ENCODE measurements at regions not wholly inside any gene's neighbourhood (a gene's known extent, or its start where the extent isn't known, plus 50 kb on each side); places are given as distances from the start of the nearest gene placed in this dataset.

DNA sequence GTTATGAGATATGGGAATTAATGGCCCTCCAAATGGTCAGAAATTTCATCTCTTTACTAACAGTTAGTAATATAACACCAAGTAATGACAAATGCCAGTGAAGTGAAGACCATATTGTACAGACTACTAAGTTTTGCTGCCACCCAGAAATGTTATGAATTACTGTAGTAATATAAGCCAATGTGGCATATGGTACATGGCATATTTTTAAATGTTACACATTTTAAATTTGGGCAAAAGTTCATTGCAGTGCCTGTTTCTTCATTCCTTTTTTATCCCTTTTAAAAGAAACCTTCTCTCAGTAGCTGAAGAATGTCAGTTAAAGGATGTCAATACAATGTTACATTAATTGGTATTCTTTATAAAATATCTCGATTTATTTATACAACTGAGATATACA lies 626.5 kb upstream of the SLC8A1 start:
- H3K27me3 ChIP-seq (replicated peaks; ENCODE audit: insufficient read depth, low read length): no peaks in the 10 kb centered on the region
- H3K4me3 ChIP-seq (ENCODE audit: low read length): no peak overlapping the region
- H4K20me1 ChIP-seq (ENCODE audit: insufficient read depth, low read length): no peaks in the 10 kb centered on the region
- H3K9me2 ChIP-seq (replicated peaks; ENCODE audit: insufficient read depth, low read length): no peaks in the 10 kb centered on the region
- no peak overlapping the region for H2AFZ ChIP-seq (ENCODE audit: low read length)
- DNase-seq: no peak
- H3K36me3 ChIP-seq (replicated peaks; ENCODE audit: insufficient read depth, low read length): no peaks in the 10 kb centered on the region
- 0 out of 2 replicates have a peak, but pooled peaks cover 4% of the 10 kb centered on the region for H3K4me1 ChIP-seq (ENCODE audit: low read length)
- H3K27ac ChIP-seq (ENCODE audit: low read length): no peak overlapping the region
- TF ChIP-seq, protein P1, sequence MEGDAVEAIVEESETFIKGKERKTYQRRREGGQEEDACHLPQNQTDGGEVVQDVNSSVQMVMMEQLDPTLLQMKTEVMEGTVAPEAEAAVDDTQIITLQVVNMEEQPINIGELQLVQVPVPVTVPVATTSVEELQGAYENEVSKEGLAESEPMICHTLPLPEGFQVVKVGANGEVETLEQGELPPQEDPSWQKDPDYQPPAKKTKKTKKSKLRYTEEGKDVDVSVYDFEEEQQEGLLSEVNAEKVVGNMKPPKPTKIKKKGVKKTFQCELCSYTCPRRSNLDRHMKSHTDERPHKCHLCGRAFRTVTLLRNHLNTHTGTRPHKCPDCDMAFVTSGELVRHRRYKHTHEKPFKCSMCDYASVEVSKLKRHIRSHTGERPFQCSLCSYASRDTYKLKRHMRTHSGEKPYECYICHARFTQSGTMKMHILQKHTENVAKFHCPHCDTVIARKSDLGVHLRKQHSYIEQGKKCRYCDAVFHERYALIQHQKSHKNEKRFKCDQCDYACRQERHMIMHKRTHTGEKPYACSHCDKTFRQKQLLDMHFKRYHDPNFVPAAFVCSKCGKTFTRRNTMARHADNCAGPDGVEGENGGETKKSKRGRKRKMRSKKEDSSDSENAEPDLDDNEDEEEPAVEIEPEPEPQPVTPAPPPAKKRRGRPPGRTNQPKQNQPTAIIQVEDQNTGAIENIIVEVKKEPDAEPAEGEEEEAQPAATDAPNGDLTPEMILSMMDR (IDR thresholded peaks at IDR 0.05; ENCODE audit: low read length): no peak
- no peak for TF ChIP-seq EZH2phosphoT487 (IDR thresholded peaks at IDR 0.05; ENCODE audit: low read length)
- TF ChIP-seq EZH2 (optimal IDR thresholded peaks at IDR 0.05; ENCODE audit: low read depth, low read length): no peak
- no peak overlapping the region for H3K9ac ChIP-seq (ENCODE audit: low read length)
- H3K4me2 ChIP-seq (ENCODE audit: low read depth, low read length): no peak overlapping the region
- H3K9me3 ChIP-seq (replicated peaks; ENCODE audit: insufficient read depth, low read length): no peaks in the 10 kb centered on the region
- no peaks in the 10 kb centered on the region for H3K79me2 ChIP-seq (ENCODE audit: low read length)
- no peaks in the 10 kb centered on the region for H3F3A ChIP-seq (ENCODE audit: insufficient read depth, low read length)

DNA sequence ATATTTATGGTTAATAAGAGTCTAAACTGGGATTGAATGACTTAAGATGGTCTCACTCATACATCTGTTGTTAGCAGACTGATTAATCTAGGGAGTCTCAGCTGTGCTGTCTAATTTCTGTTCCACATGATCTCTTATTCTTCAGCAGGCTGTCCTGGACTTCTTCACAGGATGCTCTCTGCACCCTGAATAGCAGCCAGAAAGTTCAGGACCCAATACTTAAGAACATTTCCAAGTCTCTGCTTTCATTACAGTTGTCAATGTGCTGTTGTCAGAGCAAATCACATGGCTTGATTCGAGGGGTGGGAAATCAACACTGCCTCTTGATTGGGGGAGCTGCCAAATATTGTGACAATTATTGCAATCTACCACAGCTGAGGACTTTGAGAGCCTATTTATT lies 627.1 kb upstream of the SLC8A1 start:
- DNase-seq: no peak
- H3K27ac ChIP-seq (ENCODE audit: low read length): no peak overlapping the region
- H3K9ac ChIP-seq (ENCODE audit: low read length): no peak overlapping the region
- no peaks in the 10 kb centered on the region for H3K9me2 ChIP-seq (replicated peaks; ENCODE audit: insufficient read depth, low read length)
- H3K27me3 ChIP-seq (replicated peaks; ENCODE audit: insufficient read depth, low read length): no peaks in the 10 kb centered on the region
- H2AFZ ChIP-seq (ENCODE audit: low read length): no peak overlapping the region
- H3K9me3 ChIP-seq (replicated peaks; ENCODE audit: insufficient read depth, low read length): no peaks in the 10 kb centered on the region
- 0 out of 2 replicates have a peak, but pooled peaks cover 4% of the 10 kb centered on the region for H3K4me1 ChIP-seq (ENCODE audit: low read length)
- no peaks in the 10 kb centered on the region for H3K79me2 ChIP-seq (ENCODE audit: low read length)
- H4K20me1 ChIP-seq (ENCODE audit: insufficient read depth, low read length): no peaks in the 10 kb centered on the region
- no peak overlapping the region for H3K4me3 ChIP-seq (ENCODE audit: low read length)
- no peak overlapping the region for H3K4me2 ChIP-seq (ENCODE audit: low read depth, low read length)
- H3K36me3 ChIP-seq (replicated peaks; ENCODE audit: insufficient read depth, low read length): no peaks in the 10 kb centered on the region
- no peak for TF ChIP-seq EZH2phosphoT487 (IDR thresholded peaks at IDR 0.05; ENCODE audit: low read length)
- TF ChIP-seq EZH2 (optimal IDR thresholded peaks at IDR 0.05; ENCODE audit: low read depth, low read length): no peak
- TF ChIP-seq, protein P1 (IDR thresholded peaks at IDR 0.05; ENCODE audit: low read length): no peak
- no peaks in the 10 kb centered on the region for H3F3A ChIP-seq (ENCODE audit: insufficient read depth, low read length)

DNA sequence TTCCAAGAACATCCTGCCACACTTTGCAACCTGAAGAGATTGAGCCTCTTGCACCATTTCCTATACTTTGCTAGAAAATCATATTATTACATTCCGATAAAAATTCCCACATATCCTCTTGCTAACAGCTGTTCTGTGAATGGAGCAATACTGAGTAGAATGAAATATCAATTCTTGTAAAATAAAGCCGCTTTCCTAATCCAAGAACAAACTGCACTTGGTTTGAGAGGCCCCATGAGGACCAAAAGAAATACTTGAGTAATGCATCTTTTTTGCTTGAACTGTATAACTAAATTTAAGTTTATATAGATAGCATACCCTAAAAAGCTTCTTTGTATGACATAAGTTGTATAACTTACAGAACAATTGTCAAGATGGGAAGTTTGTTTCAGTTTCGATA lies 632.4 kb upstream of the SLC8A1 start:
- Histone ChIP-seq H4K20me1 (ENCODE audit: insufficient read depth, low read length) (no peaks in the 10 kb centered on the region), H2AFZ (ENCODE audit: low read length) (no peak overlapping the region), H3K27ac (ENCODE audit: low read length) (no peak overlapping the region), H3K9me3 (replicated peaks; ENCODE audit: insufficient read depth, low read length) (no peaks in the 10 kb centered on the region), H3K4me3 (ENCODE audit: low read length) (no peak overlapping the region), H3K36me3 (replicated peaks; ENCODE audit: insufficient read depth, low read length) (no peaks in the 10 kb centered on the region), H3F3A (ENCODE audit: insufficient read depth, low read length) (no peaks in the 10 kb centered on the region), H3K79me2 (ENCODE audit: low read length) (no peaks in the 10 kb centered on the region), H3K4me1 (ENCODE audit: low read length) (no peaks in the 10 kb centered on the region), H3K27me3 (replicated peaks; ENCODE audit: insufficient read depth, low read length) (no peaks in the 10 kb centered on the region), H3K9me2 (replicated peaks; ENCODE audit: insufficient read depth, low read length) (no peaks in the 10 kb centered on the region), H3K9ac (ENCODE audit: low read length) (no peak overlapping the region), H3K4me2 (ENCODE audit: low read depth, low read length) (no peak overlapping the region)
- DNase-seq: no peak
- TF ChIP-seq EZH2 (optimal IDR thresholded peaks at IDR 0.05; ENCODE audit: low read depth, low read length) (no peak), EZH2phosphoT487 (IDR thresholded peaks at IDR 0.05; ENCODE audit: low read length) (no peak)
- TF ChIP-seq, protein P1 (IDR thresholded peaks at IDR 0.05; ENCODE audit: low read length): no peak

Measured in MM.1S (cell line).